ENCODE measurements at regions not wholly inside any gene's neighbourhood (a gene's known extent, or its start where the extent isn't known, plus 50 kb on each side); places are given as distances from the start of the nearest gene placed in this dataset.

DNA sequence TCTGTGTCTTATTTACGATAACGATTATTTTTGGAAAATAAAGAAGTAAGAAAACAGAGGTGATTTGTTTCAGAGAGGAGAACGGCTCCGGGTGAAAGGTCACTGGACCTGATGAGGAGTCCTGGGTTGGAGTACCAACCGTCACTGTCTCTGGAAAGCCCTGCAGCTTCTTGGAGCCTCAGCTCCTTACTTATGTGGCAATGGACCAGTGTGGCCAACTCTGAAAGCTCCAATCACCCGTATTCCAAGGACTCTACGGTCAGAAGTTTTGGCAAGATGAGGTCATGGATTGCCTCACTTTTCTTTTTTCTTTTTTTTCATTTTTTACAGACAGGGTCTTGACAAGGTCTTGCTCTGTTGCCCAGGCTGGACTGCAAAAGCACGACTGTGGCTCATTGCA, 84.8 kb downstream of the KLF4 start:
- Histone ChIP-seq H3K27ac (no peak overlapping the region), H3K27me3 (no peaks in the 10 kb centered on the region), H3K4me3 (no peak overlapping the region), H3K36me3 (no peaks in the 10 kb centered on the region), H3K4me1 (no peaks in the 10 kb centered on the region), H3K9me3 (no peaks in the 10 kb centered on the region)
- TF ChIP-seq, protein P1, sequence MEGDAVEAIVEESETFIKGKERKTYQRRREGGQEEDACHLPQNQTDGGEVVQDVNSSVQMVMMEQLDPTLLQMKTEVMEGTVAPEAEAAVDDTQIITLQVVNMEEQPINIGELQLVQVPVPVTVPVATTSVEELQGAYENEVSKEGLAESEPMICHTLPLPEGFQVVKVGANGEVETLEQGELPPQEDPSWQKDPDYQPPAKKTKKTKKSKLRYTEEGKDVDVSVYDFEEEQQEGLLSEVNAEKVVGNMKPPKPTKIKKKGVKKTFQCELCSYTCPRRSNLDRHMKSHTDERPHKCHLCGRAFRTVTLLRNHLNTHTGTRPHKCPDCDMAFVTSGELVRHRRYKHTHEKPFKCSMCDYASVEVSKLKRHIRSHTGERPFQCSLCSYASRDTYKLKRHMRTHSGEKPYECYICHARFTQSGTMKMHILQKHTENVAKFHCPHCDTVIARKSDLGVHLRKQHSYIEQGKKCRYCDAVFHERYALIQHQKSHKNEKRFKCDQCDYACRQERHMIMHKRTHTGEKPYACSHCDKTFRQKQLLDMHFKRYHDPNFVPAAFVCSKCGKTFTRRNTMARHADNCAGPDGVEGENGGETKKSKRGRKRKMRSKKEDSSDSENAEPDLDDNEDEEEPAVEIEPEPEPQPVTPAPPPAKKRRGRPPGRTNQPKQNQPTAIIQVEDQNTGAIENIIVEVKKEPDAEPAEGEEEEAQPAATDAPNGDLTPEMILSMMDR (IDR thresholded peaks at IDR 0.05), result no peak
- intact Hi-C loops (cut with DNase I), result no loop called here
- DNase-seq (ENCODE audit: low spot score in 2 of 2), result no peak

GRCh38 chr9:107404161-107404560, 85.4 kb downstream of the KLF4 start:
- Histone ChIP-seq H3K4me1 (no peaks in the 10 kb centered on the region), H3K9me3 (no peaks in the 10 kb centered on the region), H3K36me3 (no peaks in the 10 kb centered on the region), H3K4me3 (no peak overlapping the region), H3K27me3 (no peaks in the 10 kb centered on the region), H3K27ac (no peak overlapping the region)
- TF ChIP-seq, protein P1 (IDR thresholded peaks at IDR 0.05), result no peak
- DNase-seq (ENCODE audit: low spot score in 2 of 2), result no peak
- intact Hi-C loops (cut with DNase I), result no loop called here

- intact Hi-C loops (cut with DNase I), result no loop called here
- H3K4me1 ChIP-seq, result no peaks in the 10 kb centered on the region
- no peaks in the 10 kb centered on the region for H3K27me3 ChIP-seq
- H3K4me3 ChIP-seq, result no peak overlapping the region
- H3K36me3 ChIP-seq, result no peaks in the 10 kb centered on the region
- TF ChIP-seq, protein P1 (IDR thresholded peaks at IDR 0.05), result no peak
- no peaks in the 10 kb centered on the region for H3K9me3 ChIP-seq
- H3K27ac ChIP-seq, result no peak overlapping the region
- no peak for DNase-seq (ENCODE audit: low spot score in 2 of 2)
Observed at GRCh38 chr9:107397076-107398044, 92.2 kb downstream of the KLF4 start.

DNA sequence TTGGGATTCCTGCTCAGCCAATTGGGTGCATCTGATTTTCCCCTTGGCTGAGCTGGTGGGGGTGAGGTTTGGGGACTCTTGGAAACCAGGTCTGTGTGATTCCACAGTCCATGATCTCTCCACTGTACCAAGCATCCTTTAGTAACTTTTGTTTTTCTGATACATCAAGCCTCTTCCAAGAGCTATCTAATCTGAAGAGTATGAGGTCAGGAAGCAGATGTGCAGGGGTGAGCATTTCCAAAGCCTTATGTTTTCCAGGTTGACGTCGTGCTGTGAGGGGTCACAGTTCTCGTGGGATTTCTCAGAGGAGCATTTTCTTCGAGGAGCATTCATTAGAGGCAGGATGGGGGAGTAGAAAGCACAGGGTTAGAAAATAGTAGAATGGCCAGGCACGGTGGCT, 95.3 kb downstream of the KLF4 start:
- intact Hi-C loops (cut with DNase I), result no loop called here
- Histone ChIP-seq H3K36me3 (no peaks in the 10 kb centered on the region), H3K4me3 (no peak overlapping the region), H3K9me3 (no peaks in the 10 kb centered on the region), H3K4me1 (no peaks in the 10 kb centered on the region), H3K27ac (no peak overlapping the region), H3K27me3 (no peaks in the 10 kb centered on the region)
- no peak for DNase-seq (ENCODE audit: low spot score in 2 of 2)
- TF ChIP-seq, protein P1 (IDR thresholded peaks at IDR 0.05), result no peak

DNA sequence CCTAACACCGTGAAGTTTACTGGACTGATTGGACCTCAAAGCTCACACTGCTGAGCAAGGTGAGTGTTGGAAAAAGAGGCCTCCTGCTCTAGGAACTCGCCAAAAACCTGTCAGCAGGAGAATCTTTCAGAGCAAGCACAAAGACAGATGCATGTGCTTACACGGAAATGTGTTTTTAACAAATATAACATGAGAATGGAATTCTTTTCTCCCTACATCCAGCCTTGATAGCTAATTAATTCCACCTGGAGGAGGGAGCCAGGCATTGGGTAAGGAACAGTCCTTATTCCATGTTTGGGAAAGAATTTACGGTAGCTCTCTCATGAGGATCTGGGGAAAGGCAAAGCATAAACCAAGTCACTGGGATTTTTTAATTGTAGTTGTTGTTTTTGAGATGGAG, 98.8 kb downstream of the KLF4 start:
- TF ChIP-seq, protein P1 (IDR thresholded peaks at IDR 0.05), result no peak
- no peaks in the 10 kb centered on the region for H3K27me3 ChIP-seq
- no peaks in the 10 kb centered on the region for H3K4me1 ChIP-seq
- H3K27ac ChIP-seq, result no peak overlapping the region
- intact Hi-C loops (cut with DNase I), result no loop called here
- no peak for DNase-seq (ENCODE audit: low spot score in 2 of 2)
- H3K4me3 ChIP-seq, result no peak overlapping the region
- no peaks in the 10 kb centered on the region for H3K9me3 ChIP-seq
- no peaks in the 10 kb centered on the region for H3K36me3 ChIP-seq
